ENCODE measurements at regions not wholly inside any gene's neighbourhood (a gene's known extent, or its start where the extent isn't known, plus 50 kb on each side); places are given as distances from the start of the nearest gene placed in this dataset.

DNA sequence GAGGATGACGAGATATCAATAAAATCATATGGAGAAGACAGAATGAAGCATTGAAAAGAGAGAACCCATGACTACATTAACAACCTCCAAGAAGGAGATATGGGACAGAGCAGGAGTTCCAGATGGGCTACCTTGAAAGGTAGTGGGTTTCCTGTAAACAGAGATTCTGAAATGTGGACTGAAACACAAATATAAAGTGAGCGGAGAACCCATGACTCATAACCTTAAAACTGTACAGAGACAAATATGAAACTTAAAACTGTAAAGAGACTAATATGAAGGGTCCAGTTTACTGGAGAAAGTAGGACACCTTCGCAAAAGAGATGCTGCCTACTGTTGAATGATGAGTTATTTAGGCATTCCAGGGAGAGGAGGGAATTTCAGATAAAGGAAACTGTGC, 383.7 kb downstream of the CAAP1 start:
- intact Hi-C loops (cut with micrococcal nuclease; ENCODE audit: unreplicated experiment) (no loop called here), in situ Hi-C loops (cut with HindIII; ENCODE audit: low pct_unique_long_range_greater_than_20kb, low sequenced_read_pairs) (no loop called here)
- POLR2A ChIA-PET, result no interaction called here
- BruUV-seq (replicated peaks), result no TSS peak
- no peak for TF ChIP-seq SIN3A (IDR thresholded peaks at IDR 0.05; ENCODE audit: borderline replicate concordance, insufficient read depth, low read depth, low read length)
- TF ChIP-seq POLR2AphosphoS5 (IDR thresholded peaks at IDR 0.05; ENCODE audit: low read depth, low read length), result no peak
- TF ChIP-seq, protein P1, sequence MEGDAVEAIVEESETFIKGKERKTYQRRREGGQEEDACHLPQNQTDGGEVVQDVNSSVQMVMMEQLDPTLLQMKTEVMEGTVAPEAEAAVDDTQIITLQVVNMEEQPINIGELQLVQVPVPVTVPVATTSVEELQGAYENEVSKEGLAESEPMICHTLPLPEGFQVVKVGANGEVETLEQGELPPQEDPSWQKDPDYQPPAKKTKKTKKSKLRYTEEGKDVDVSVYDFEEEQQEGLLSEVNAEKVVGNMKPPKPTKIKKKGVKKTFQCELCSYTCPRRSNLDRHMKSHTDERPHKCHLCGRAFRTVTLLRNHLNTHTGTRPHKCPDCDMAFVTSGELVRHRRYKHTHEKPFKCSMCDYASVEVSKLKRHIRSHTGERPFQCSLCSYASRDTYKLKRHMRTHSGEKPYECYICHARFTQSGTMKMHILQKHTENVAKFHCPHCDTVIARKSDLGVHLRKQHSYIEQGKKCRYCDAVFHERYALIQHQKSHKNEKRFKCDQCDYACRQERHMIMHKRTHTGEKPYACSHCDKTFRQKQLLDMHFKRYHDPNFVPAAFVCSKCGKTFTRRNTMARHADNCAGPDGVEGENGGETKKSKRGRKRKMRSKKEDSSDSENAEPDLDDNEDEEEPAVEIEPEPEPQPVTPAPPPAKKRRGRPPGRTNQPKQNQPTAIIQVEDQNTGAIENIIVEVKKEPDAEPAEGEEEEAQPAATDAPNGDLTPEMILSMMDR (IDR thresholded peaks at IDR 0.05), result no peak
- TF ChIP-seq TCF7L2 (IDR thresholded peaks at IDR 0.05; ENCODE audit: low read depth, low read length), result no peak
- TF ChIP-seq, protein P2, sequence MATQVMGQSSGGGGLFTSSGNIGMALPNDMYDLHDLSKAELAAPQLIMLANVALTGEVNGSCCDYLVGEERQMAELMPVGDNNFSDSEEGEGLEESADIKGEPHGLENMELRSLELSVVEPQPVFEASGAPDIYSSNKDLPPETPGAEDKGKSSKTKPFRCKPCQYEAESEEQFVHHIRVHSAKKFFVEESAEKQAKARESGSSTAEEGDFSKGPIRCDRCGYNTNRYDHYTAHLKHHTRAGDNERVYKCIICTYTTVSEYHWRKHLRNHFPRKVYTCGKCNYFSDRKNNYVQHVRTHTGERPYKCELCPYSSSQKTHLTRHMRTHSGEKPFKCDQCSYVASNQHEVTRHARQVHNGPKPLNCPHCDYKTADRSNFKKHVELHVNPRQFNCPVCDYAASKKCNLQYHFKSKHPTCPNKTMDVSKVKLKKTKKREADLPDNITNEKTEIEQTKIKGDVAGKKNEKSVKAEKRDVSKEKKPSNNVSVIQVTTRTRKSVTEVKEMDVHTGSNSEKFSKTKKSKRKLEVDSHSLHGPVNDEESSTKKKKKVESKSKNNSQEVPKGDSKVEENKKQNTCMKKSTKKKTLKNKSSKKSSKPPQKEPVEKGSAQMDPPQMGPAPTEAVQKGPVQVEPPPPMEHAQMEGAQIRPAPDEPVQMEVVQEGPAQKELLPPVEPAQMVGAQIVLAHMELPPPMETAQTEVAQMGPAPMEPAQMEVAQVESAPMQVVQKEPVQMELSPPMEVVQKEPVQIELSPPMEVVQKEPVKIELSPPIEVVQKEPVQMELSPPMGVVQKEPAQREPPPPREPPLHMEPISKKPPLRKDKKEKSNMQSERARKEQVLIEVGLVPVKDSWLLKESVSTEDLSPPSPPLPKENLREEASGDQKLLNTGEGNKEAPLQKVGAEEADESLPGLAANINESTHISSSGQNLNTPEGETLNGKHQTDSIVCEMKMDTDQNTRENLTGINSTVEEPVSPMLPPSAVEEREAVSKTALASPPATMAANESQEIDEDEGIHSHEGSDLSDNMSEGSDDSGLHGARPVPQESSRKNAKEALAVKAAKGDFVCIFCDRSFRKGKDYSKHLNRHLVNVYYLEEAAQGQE (IDR thresholded peaks at IDR 0.05; ENCODE audit: insufficient read depth in 1 of 2, low read depth in 2 of 2, low read length in 1 of 2), result no peak
- Histone ChIP-seq H3K9me3 (ENCODE audit: control insufficient read depth, insufficient read depth, low read depth, low read length) (no peaks in the 10 kb centered on the region), H3K27me3 (ENCODE audit: control insufficient read depth, insufficient read depth, low read length) (no peaks in the 10 kb centered on the region), H3K4me1 (ENCODE audit: control insufficient read depth, insufficient read depth, low read length) (no peaks in the 10 kb centered on the region), H3K36me3 (ENCODE audit: control insufficient read depth, insufficient read depth, low read length) (no peaks in the 10 kb centered on the region), H3K27ac (ENCODE audit: low read length) (no peak overlapping the region), H3K4me3 (ENCODE audit: low read depth in 2 of 2, low read length in 2 of 2) (no peak overlapping the region)
- ATAC-seq, result no peak
- CTCF ChIA-PET, result no interaction called here
- no peak for DNase-seq (ENCODE audit: low read depth, low spot score)

DNA sequence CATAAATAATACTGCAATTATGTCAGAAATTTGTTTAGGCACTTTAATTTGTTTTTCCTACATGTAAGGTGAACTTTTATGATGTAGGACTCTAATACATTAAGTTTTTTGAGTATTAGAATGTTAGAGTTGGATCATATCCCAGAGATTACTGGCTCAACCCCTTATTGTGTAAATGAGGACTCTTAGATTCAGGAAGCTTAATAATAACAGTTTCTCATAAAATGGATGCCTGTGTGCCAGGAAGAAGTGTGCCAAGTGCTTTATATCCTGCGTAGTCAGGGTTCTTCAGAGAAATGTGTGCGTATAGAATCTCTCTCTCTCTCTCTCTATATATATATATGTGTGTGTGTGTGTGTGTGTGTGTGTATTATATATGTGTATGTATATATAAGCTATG, 388.5 kb downstream of the CAAP1 start:
- no peaks in the 10 kb centered on the region for H3K9me3 ChIP-seq (ENCODE audit: control insufficient read depth, insufficient read depth, low read depth, low read length)
- CTCF ChIA-PET, result no interaction called here
- H3K36me3 ChIP-seq (ENCODE audit: control insufficient read depth, insufficient read depth, low read length), result no peaks in the 10 kb centered on the region
- no peak for DNase-seq (ENCODE audit: low read depth, low spot score)
- no TSS peak for BruUV-seq (replicated peaks)
- in situ Hi-C loops (cut with HindIII; ENCODE audit: low pct_unique_long_range_greater_than_20kb, low sequenced_read_pairs) (no loop called here), intact Hi-C loops (cut with micrococcal nuclease; ENCODE audit: unreplicated experiment) (no loop called here)
- H3K27ac ChIP-seq (ENCODE audit: low read length), result no peak overlapping the region
- no peaks in the 10 kb centered on the region for H3K27me3 ChIP-seq (ENCODE audit: control insufficient read depth, insufficient read depth, low read length)
- ATAC-seq, result no peak
- POLR2A ChIA-PET, result no interaction called here
- no peaks in the 10 kb centered on the region for H3K4me1 ChIP-seq (ENCODE audit: control insufficient read depth, insufficient read depth, low read length)
- no peak for TF ChIP-seq TCF7L2 (IDR thresholded peaks at IDR 0.05; ENCODE audit: low read depth, low read length)
- no peak for TF ChIP-seq SIN3A (IDR thresholded peaks at IDR 0.05; ENCODE audit: borderline replicate concordance, insufficient read depth, low read depth, low read length)
- TF ChIP-seq POLR2AphosphoS5 (IDR thresholded peaks at IDR 0.05; ENCODE audit: low read depth, low read length), result no peak
- TF ChIP-seq, protein P2 (IDR thresholded peaks at IDR 0.05; ENCODE audit: insufficient read depth in 1 of 2, low read depth in 2 of 2, low read length in 1 of 2), result no peak
- TF ChIP-seq, protein P1 (IDR thresholded peaks at IDR 0.05), result no peak
- H3K4me3 ChIP-seq (ENCODE audit: low read depth in 2 of 2, low read length in 2 of 2), result no peak overlapping the region
